ENCODE measurements at regions not wholly inside any gene's neighbourhood (a gene's known extent, or its start where the extent isn't known, plus 50 kb on each side); places are given as distances from the start of the nearest gene placed in this dataset.

DNA sequence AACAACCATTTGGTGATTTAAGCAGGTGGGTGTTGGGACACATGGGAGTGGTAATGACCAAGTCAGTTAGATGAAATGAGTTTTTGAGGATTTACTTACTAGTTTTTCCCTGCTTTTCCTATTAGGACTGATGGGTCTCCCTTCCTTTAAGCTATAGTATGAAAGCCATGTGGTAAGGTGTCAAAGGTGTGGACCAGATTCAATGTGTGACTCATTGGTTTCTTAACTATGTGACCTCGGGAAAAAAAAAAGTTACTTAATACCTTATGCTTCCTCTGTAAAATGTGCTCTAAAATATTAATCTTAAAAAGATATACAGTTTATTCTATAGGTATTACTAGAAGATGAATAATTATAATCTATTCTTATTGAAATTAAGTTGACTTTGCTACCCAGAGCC, 93.7 kb downstream of the DUSP10 start:
- DNase-seq (ENCODE audit: low read depth in 1 of 2, low spot score in 1 of 2): no peak
- no peak overlapping the region for H3K27ac ChIP-seq (replicated peaks)
- no peaks in the 10 kb centered on the region for H3K27me3 ChIP-seq (ENCODE audit: insufficient read depth, poor library complexity, severe bottlenecking)
- TF ChIP-seq, protein P1, sequence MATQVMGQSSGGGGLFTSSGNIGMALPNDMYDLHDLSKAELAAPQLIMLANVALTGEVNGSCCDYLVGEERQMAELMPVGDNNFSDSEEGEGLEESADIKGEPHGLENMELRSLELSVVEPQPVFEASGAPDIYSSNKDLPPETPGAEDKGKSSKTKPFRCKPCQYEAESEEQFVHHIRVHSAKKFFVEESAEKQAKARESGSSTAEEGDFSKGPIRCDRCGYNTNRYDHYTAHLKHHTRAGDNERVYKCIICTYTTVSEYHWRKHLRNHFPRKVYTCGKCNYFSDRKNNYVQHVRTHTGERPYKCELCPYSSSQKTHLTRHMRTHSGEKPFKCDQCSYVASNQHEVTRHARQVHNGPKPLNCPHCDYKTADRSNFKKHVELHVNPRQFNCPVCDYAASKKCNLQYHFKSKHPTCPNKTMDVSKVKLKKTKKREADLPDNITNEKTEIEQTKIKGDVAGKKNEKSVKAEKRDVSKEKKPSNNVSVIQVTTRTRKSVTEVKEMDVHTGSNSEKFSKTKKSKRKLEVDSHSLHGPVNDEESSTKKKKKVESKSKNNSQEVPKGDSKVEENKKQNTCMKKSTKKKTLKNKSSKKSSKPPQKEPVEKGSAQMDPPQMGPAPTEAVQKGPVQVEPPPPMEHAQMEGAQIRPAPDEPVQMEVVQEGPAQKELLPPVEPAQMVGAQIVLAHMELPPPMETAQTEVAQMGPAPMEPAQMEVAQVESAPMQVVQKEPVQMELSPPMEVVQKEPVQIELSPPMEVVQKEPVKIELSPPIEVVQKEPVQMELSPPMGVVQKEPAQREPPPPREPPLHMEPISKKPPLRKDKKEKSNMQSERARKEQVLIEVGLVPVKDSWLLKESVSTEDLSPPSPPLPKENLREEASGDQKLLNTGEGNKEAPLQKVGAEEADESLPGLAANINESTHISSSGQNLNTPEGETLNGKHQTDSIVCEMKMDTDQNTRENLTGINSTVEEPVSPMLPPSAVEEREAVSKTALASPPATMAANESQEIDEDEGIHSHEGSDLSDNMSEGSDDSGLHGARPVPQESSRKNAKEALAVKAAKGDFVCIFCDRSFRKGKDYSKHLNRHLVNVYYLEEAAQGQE (IDR thresholded peaks at IDR 0.05; ENCODE audit: insufficient replicate concordance, low read depth): no peak
- TF ChIP-seq SPI1 (IDR thresholded peaks at IDR 0.05; ENCODE audit: borderline replicate concordance, low read depth) (no peak), POLR2AphosphoS5 (IDR thresholded peaks at IDR 0.05; ENCODE audit: low read depth) (no peak), GABPA (IDR thresholded peaks at IDR 0.05; ENCODE audit: low read depth) (no peak)
- TF ChIP-seq, protein P2, sequence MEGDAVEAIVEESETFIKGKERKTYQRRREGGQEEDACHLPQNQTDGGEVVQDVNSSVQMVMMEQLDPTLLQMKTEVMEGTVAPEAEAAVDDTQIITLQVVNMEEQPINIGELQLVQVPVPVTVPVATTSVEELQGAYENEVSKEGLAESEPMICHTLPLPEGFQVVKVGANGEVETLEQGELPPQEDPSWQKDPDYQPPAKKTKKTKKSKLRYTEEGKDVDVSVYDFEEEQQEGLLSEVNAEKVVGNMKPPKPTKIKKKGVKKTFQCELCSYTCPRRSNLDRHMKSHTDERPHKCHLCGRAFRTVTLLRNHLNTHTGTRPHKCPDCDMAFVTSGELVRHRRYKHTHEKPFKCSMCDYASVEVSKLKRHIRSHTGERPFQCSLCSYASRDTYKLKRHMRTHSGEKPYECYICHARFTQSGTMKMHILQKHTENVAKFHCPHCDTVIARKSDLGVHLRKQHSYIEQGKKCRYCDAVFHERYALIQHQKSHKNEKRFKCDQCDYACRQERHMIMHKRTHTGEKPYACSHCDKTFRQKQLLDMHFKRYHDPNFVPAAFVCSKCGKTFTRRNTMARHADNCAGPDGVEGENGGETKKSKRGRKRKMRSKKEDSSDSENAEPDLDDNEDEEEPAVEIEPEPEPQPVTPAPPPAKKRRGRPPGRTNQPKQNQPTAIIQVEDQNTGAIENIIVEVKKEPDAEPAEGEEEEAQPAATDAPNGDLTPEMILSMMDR (IDR thresholded peaks at IDR 0.05; ENCODE audit: insufficient read depth, low read length): no peak
- no peak overlapping the region for H3K4me3 ChIP-seq (replicated peaks; ENCODE audit: insufficient read depth, low read length)
